Kidney (tissue), 13 donors: ENCODE measurements at regions not wholly inside any gene's neighbourhood (a gene's known extent, or its start where the extent isn't known, plus 50 kb on each side); places are given as distances from the start of the nearest gene placed in this dataset.

Experiments
- DNase-seq, 5 donors: peaks; one replicate each; pipeline ENCODE4 v3.0.0-alpha.2; 2013 to 2020
- FAIRE-seq: peaks from 2 replicates; lab custom pipeline; 2012; peaks lifted over from hg19 to GRCh38; lab: Jason Lieb, UNC
- H3K27ac ChIP-seq, 2 donors: one replicate each; pipeline ENCODE4 v1.7.0; 2013; ENCODE audit warnings: low read depth in 2 of 2, low read length in 2 of 2, inconsistent platforms in 1 of 2
- H3K27me3 ChIP-seq: one replicate; pipeline ENCODE4 v1.7.1; 2013; ENCODE audit warnings: low read length, inconsistent platforms; ENCODE audit not compliant: control insufficient read depth, insufficient read depth
- H3K36me3 ChIP-seq, 3 donors: one replicate each; pipeline versions ENCODE4 v1.7.0 to v1.7.1; 2013; ENCODE audit warnings: low read length in 3 of 3, control low read depth in 1 of 3, inconsistent platforms in 1 of 3; ENCODE audit not compliant: insufficient read depth in 3 of 3, control insufficient read depth in 2 of 3
- H3K4me1 ChIP-seq, 3 donors: one replicate each; pipeline versions ENCODE4 v1.7.0 to v1.7.1; 2013; ENCODE audit warnings: low read length in 3 of 3, inconsistent platforms in 1 of 3, low read depth in 1 of 3; ENCODE audit not compliant: control insufficient read depth in 2 of 3, insufficient read depth in 2 of 3
- H3K4me3 ChIP-seq, 3 donors: one replicate each; pipeline versions ENCODE4 v1.7.0 to v1.8.1; 2013; ENCODE audit warnings: low read length in 3 of 3, control low read depth in 1 of 3, inconsistent platforms in 1 of 3
- H3K9ac ChIP-seq, 3 donors: one replicate each; pipeline versions ENCODE4 v1.7.0 to v1.7.1; 2013; ENCODE audit warnings: low read length in 3 of 3, control low read depth in 1 of 3, inconsistent platforms in 1 of 3
- H3K9me3 ChIP-seq, 3 donors: one replicate each; pipeline versions ENCODE4 v1.7.0 to v1.7.1; 2013; ENCODE audit warnings: low read length in 3 of 3, control low read depth in 1 of 3, inconsistent platforms in 1 of 3; ENCODE audit not compliant: control insufficient read depth in 2 of 3, insufficient read depth in 1 of 3
- CTCF ChIP-seq: IDR thresholded peaks from 3 replicates; pipeline ENCODE4 v1.5.1; 2012; ENCODE audit warnings: mild to moderate bottlenecking, moderate library complexity, borderline replicate concordance; ENCODE audit not compliant: insufficient read depth; ENCODE audit errors: extremely low read depth
- intact Hi-C: fragments of 100-400 bp; cut with DNase I; formaldehyde crosslinking; loops from one replicate; pipeline ENCODE4 v1.11.1; 2022
- donor health status: control.
- donor health status: control.
- donor health status: control.
- donor health status: control.
- donor health status: control.
- donor health status: DM: yes; HTN: yes; CAD: no.
- donor health status: Normal renal cell carcinoma (clear cell type).

- TF ChIP-seq CTCF = no peak
- intact Hi-C loops = loop anchor here (10.0 kb wide), 1 partner anchor 406 kb away; no protein-coding TSS in a partner anchor
- H3K4me3 ChIP-seq = no peak overlapping the region
- no peak overlapping the region for H3K27ac ChIP-seq
- no peak overlapping the region for H3K9ac ChIP-seq
- no peaks in the 10 kb centered on the region for H3K4me1 ChIP-seq
- FAIRE-seq (no peak), DNase-seq (no peak)
- H3K36me3 ChIP-seq = no peaks in the 10 kb centered on the region
- H3K9me3 ChIP-seq = peaks cover 0 to 5% (median 0%) of the 10 kb centered on the region in 3 donors
- H3K27me3 ChIP-seq = no peaks in the 10 kb centered on the region
These were observed 177.3 kb upstream of the PLXNC1 start for GRCh38 chr12:93970900-93971688.

- Histone ChIP-seq H3K27me3 (no peaks in the 10 kb centered on the region), H3K4me1 (no peaks in the 10 kb centered on the region), H3K36me3 (no peaks in the 10 kb centered on the region), H3K9me3 (peaks cover 0 to 5% (median 0%) of the 10 kb centered on the region in 3 donors), H3K9ac (no peak overlapping the region), H3K4me3 (no peak overlapping the region), H3K27ac (no peak overlapping the region)
- intact Hi-C loops = loop anchor here (10.0 kb wide), 1 partner anchor 408 kb away; no protein-coding TSS in a partner anchor
- no peak for TF ChIP-seq CTCF
- no peak for DNase-seq
- no peak for FAIRE-seq
These were observed 175.8 kb upstream of the PLXNC1 start for GRCh38 chr12:93972411-93973208.

- H3K9ac ChIP-seq = no peak overlapping the region
- H3K27ac ChIP-seq = no peak overlapping the region
- peaks cover 0 to 5% (median 0%) of the 10 kb centered on the region in 3 donors for H3K9me3 ChIP-seq
- FAIRE-seq (no peak), DNase-seq (no peak)
- H3K36me3 ChIP-seq = no peaks in the 10 kb centered on the region
- TF ChIP-seq CTCF = no peak
- intact Hi-C loops = loop anchor here (10.0 kb wide), 1 partner anchor 409 kb away; no protein-coding TSS in a partner anchor
- no peak overlapping the region for H3K4me3 ChIP-seq
- no peaks in the 10 kb centered on the region for H3K4me1 ChIP-seq
- no peaks in the 10 kb centered on the region for H3K27me3 ChIP-seq
These were observed 174.1 kb upstream of the PLXNC1 start for GRCh38 chr12:93974252-93974651.
